22Rv1 (cell line): ENCODE measurements at regions not wholly inside any gene's neighbourhood (a gene's known extent, or its start where the extent isn't known, plus 50 kb on each side); places are given as distances from the start of the nearest gene placed in this dataset.

Experiments
- H3K27ac ChIP-seq: fragments of 450-650 bp; 2 replicates; pipeline ENCODE4 v1.5.1; 2017
- CTCF ChIP-seq: fragments of 450-650 bp; IDR thresholded peaks from 2 replicates; pipeline ENCODE4 v1.5.1; 2017; ENCODE audit warnings: mild to moderate bottlenecking
- ZFX ChIP-seq: fragments of 450-650 bp; IDR thresholded peaks from 2 replicates; pipeline ENCODE4 v1.6.1; 2017; ENCODE audit warnings: antibody characterized with exemption, borderline replicate concordance

GRCh38 chr3:181793006-181793405 is 81.3 kb downstream of the SOX2 start:
- TF ChIP-seq ZFX = no peak
- TF ChIP-seq CTCF = no peak
- no peak overlapping the region for H3K27ac ChIP-seq

GRCh38 chr3:181794011-181794790 is 82.5 kb downstream of the SOX2 start:
- H3K27ac ChIP-seq = no peak overlapping the region

GRCh38 chr3:181796641-181797040 is 84.9 kb downstream of the SOX2 start:
- no peak for TF ChIP-seq CTCF
- TF ChIP-seq ZFX = no peak
- H3K27ac ChIP-seq = no peak overlapping the region

More at GRCh38 chr3:181794011-181794790, 82.5 kb downstream of the SOX2 start:
- no peak for TF ChIP-seq CTCF
- no peak for TF ChIP-seq ZFX

GRCh38 chr3:181797431-181797830 is 85.7 kb downstream of the SOX2 start:
- TF ChIP-seq CTCF (no peak), ZFX (no peak)

GRCh38 chr3:181805703-181806102 is 94.0 kb downstream of the SOX2 start:
- H3K27ac ChIP-seq = no peak overlapping the region

More at GRCh38 chr3:181797431-181797830, 85.7 kb downstream of the SOX2 start:
- H3K27ac ChIP-seq = no peak overlapping the region

GRCh38 chr3:181808053-181808452 is 96.3 kb downstream of the SOX2 start:
- TF ChIP-seq CTCF (no peak), ZFX (no peak)
- H3K27ac ChIP-seq = no peak overlapping the region

More at GRCh38 chr3:181805703-181806102, 94.0 kb downstream of the SOX2 start:
- TF ChIP-seq CTCF (no peak), ZFX (no peak)

GRCh38 chr3:181823716-181824115 is 112.0 kb downstream of the SOX2 start:
- TF ChIP-seq CTCF = no peak
- TF ChIP-seq ZFX = no peak
- H3K27ac ChIP-seq = no peak overlapping the region
